A673 (cell line): ENCODE measurements at regions not wholly inside any gene's neighbourhood (a gene's known extent, or its start where the extent isn't known, plus 50 kb on each side); places are given as distances from the start of the nearest gene placed in this dataset.

Experiments used
- BruUV-seq: library from RNA; stranded (reverse); fragments of 400-500 nt; replicated peaks from 2 replicates; lab custom pipeline; 2021; lab: Mats Ljungman, UMichigan
- CTCF ChIA-PET: fragments of 300-600 bp; sonication (Branson Sonifier 250); formaldehyde crosslinking; loops from one replicate; lab custom pipeline; 2022; ENCODE audit warnings: antibody characterized with exemption; lab: Charles Lee
- POLR2A ChIA-PET: fragments of 300-600 bp; sonication (Branson Sonifier 250); formaldehyde crosslinking; loops from one replicate; lab custom pipeline; 2022; ENCODE audit warnings: antibody characterized with exemption; ENCODE audit not compliant: low non-redundant PET; lab: Charles Lee
- DNase-seq: peaks from one replicate; pipeline ENCODE4 v3.0.0-alpha.2; 2015; ENCODE audit warnings: low spot score
- H3K27ac ChIP-seq: fragments of 200-600 bp; sonication (generic); 2 replicates; pipeline ENCODE4 v1.5.1; 2016; ENCODE audit warnings: mixed run types, low read depth, mild to moderate bottlenecking, mixed read lengths, antibody characterized with exemption, low read length; ENCODE audit not compliant: poor library complexity, severe bottlenecking
- H3K27me3 ChIP-seq: fragments of 200-600 bp; sonication (generic); replicated peaks from 2 replicates; pipeline ENCODE4 v1.6.1; 2017; ENCODE audit warnings: mixed run types, low read depth, mild to moderate bottlenecking, mixed read lengths, antibody characterized with exemption, low read length; ENCODE audit not compliant: insufficient read depth, poor library complexity
- H3K36me3 ChIP-seq: fragments of 200-600 bp; sonication (generic); 2 replicates; pipeline ENCODE4 v1.6.1; 2016; ENCODE audit warnings: mixed run types, mild to moderate bottlenecking, mixed read lengths, antibody characterized with exemption, low read length; ENCODE audit not compliant: insufficient read depth, poor library complexity, severe bottlenecking
- H3K4me1 ChIP-seq: fragments of 200-600 bp; sonication (generic); 2 replicates; pipeline ENCODE4 v1.6.1; 2017; ENCODE audit warnings: mixed run types, mild to moderate bottlenecking, mixed read lengths, antibody characterized with exemption, low read length; ENCODE audit not compliant: insufficient read depth, poor library complexity, severe bottlenecking
- H3K4me3 ChIP-seq: fragments of 200-600 bp; sonication (generic); 2 replicates; pipeline ENCODE4 v1.5.1; 2016; ENCODE audit warnings: low read depth, mixed run types, mild to moderate bottlenecking, mixed read lengths, low read length; ENCODE audit not compliant: poor library complexity, severe bottlenecking
- H3K9me3 ChIP-seq: fragments of 200-600 bp; sonication (generic); 2 replicates; pipeline ENCODE4 v1.6.1; 2016; ENCODE audit warnings: mixed run types, low read depth, mild to moderate bottlenecking, mixed read lengths, antibody characterized with exemption, low read length; ENCODE audit not compliant: poor library complexity, severe bottlenecking
- CTCF ChIP-seq: fragments of 300-800, 200-600 bp; sonication (generic); conservative IDR thresholded peaks from 2 replicates; pipeline ENCODE4 v1.5.1; 2017; ENCODE audit warnings: low read depth, mild to moderate bottlenecking, antibody characterized with exemption, low read length, moderate library complexity, mixed read lengths
- EZH2 ChIP-seq: fragments of 200-600 bp; sonication (generic); IDR thresholded peaks from 2 replicates; pipeline ENCODE4 v1.6.1; 2017; ENCODE audit warnings: borderline replicate concordance, low read depth, mild to moderate bottlenecking, mixed read lengths, antibody characterized with exemption, low read length; ENCODE audit not compliant: poor library complexity, severe bottlenecking
- intact Hi-C: fragments of 100-400 bp; cut with micrococcal nuclease; formaldehyde crosslinking; loops from one replicate; pipeline ENCODE4 v1.10.0; 2022; ENCODE audit not compliant: unreplicated experiment

GRCh38 chr4:36687681-36688080 lies 406.3 kb downstream of the DTHD1 start:
- Histone ChIP-seq H3K9me3 (peaks cover 17% of the 10 kb centered on the region), H3K36me3 (no peaks in the 10 kb centered on the region), H3K4me3 (no peak overlapping the region), H3K27me3 (no peaks in the 10 kb centered on the region), H3K27ac (no peak overlapping the region), H3K4me1 (no peaks in the 10 kb centered on the region)
- intact Hi-C loops: no loop called here
- BruUV-seq: no TSS peak
- ChIA-PET POLR2A (no interaction called here), CTCF (no interaction called here)
- no peak for DNase-seq
- no peak for TF ChIP-seq CTCF
- TF ChIP-seq EZH2: no peak

DNA sequence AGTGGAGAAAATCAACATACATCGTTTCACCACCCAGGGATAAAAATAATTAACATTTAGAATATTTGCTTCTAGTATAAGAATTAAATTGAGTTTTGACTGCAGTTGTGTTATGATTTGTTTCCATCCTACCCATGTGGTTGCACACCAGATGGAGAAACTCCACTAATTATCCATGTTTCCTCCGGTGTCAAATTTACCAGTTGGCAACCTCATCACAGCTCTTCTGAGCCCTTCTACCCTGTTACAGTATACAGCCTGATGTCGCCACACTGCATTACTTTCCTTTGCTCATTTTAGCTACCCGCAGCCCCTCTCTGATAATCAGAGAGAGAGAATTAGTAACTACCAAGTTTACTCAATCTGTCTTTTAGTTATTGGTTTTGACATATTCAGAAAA lies 411.2 kb downstream of the DTHD1 start:
- Histone ChIP-seq H3K27ac (no peak overlapping the region), H3K36me3 (no peaks in the 10 kb centered on the region), H3K4me1 (no peaks in the 10 kb centered on the region), H3K27me3 (no peaks in the 10 kb centered on the region), H3K9me3 (peaks cover 19% of the 10 kb centered on the region), H3K4me3 (no peak overlapping the region)
- ChIA-PET CTCF (no interaction called here), POLR2A (no interaction called here)
- TF ChIP-seq EZH2 (no peak), CTCF (no peak)
- intact Hi-C loops: no loop called here
- no peak for DNase-seq
- BruUV-seq: no TSS peak

DNA sequence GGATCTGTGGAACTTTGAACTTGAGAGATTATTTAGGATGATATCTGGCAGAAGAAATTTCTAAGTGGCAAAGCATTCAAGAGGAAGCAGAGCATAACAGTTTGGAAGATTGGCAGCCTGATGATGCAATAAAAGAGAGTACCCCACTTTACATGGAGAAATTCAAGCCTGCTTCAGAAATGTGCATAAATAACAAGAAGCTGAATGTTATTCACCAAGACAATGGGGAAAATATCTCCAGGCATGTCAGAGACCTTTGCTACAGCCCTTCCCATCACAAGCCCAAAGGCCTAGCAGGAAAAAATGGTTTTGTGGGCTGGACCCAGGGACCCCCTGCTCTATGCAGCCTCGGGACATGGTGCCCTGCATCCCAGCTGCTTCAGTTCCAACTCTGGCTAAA lies 420.8 kb downstream of the DTHD1 start:
- Histone ChIP-seq H3K27me3 (no peaks in the 10 kb centered on the region), H3K27ac (no peak overlapping the region), H3K9me3 (peaks cover 10% of the 10 kb centered on the region), H3K4me1 (no peaks in the 10 kb centered on the region), H3K36me3 (no peaks in the 10 kb centered on the region), H3K4me3 (no peak overlapping the region)
- POLR2A ChIA-PET: no interaction called here
- CTCF ChIA-PET: no interaction called here
- intact Hi-C loops: no loop called here
- TF ChIP-seq EZH2: no peak
- TF ChIP-seq CTCF: no peak
- no peak for DNase-seq
- no TSS peak for BruUV-seq
